ENCODE measurements at regions not wholly inside any gene's neighbourhood (a gene's known extent, or its start where the extent isn't known, plus 50 kb on each side); places are given as distances from the start of the nearest gene placed in this dataset.

- Histone ChIP-seq H3K4me1 (peaks cover 0 to 12% (median 0%) of the 10 kb centered on the region in 4 donors), H3K9me3 (no peaks in the 10 kb centered on the region), H3K27ac (no peak overlapping the region), H3K4me3 (no peak overlapping the region), H3K36me3 (no peaks in the 10 kb centered on the region), H3K27me3 (no peaks in the 10 kb centered on the region)
- intact Hi-C loops (cut with DNase I; ENCODE audit: low total_unique reads): no loop called here
- TF ChIP-seq, protein P1, sequence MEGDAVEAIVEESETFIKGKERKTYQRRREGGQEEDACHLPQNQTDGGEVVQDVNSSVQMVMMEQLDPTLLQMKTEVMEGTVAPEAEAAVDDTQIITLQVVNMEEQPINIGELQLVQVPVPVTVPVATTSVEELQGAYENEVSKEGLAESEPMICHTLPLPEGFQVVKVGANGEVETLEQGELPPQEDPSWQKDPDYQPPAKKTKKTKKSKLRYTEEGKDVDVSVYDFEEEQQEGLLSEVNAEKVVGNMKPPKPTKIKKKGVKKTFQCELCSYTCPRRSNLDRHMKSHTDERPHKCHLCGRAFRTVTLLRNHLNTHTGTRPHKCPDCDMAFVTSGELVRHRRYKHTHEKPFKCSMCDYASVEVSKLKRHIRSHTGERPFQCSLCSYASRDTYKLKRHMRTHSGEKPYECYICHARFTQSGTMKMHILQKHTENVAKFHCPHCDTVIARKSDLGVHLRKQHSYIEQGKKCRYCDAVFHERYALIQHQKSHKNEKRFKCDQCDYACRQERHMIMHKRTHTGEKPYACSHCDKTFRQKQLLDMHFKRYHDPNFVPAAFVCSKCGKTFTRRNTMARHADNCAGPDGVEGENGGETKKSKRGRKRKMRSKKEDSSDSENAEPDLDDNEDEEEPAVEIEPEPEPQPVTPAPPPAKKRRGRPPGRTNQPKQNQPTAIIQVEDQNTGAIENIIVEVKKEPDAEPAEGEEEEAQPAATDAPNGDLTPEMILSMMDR (IDR thresholded peaks at IDR 0.05): no peak
- DNase-seq: no peak
These were observed 376.5 kb upstream of the MARCKS start for GRCh38 chr6:113480616-113481015.

- H3K4me1 ChIP-seq: peaks cover 0 to 12% (median 0%) of the 10 kb centered on the region in 4 donors
- intact Hi-C loops (cut with DNase I; ENCODE audit: low total_unique reads): no loop called here
- H3K36me3 ChIP-seq: no peaks in the 10 kb centered on the region
- H3K27ac ChIP-seq: no peak overlapping the region
- no peak overlapping the region for H3K4me3 ChIP-seq
- H3K27me3 ChIP-seq: no peaks in the 10 kb centered on the region
- TF ChIP-seq, protein P1 (IDR thresholded peaks at IDR 0.05): no peak
- H3K9me3 ChIP-seq: no peaks in the 10 kb centered on the region
- no peak for DNase-seq
These were observed 375.7 kb upstream of the MARCKS start for GRCh38 chr6:113481458-113481857.

DNA sequence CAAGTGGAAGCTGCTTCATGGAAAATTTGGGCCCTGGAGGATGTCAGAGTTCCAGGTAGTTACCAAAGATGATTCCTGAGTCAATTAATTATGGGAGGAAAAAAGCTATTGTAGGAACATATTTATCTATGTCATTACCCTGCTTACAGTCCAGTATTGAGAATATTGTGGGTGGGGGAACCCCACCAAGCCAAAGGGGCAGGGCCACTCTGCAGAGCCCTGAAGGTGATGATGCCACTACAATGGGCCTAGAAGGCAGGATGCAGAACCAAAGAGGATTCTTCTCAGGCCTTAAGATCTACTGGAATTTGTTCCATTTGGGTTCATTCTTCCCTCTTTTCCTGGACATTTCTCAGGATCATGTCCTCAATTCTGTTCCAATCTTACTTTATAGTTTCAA lies 375.2 kb upstream of the MARCKS start:
- no peak overlapping the region for H3K27ac ChIP-seq
- TF ChIP-seq, protein P1 (IDR thresholded peaks at IDR 0.05): no peak
- H3K4me1 ChIP-seq: peaks cover 0 to 8% (median 0%) of the 10 kb centered on the region in 4 donors
- intact Hi-C loops (cut with DNase I; ENCODE audit: low total_unique reads): no loop called here
- no peaks in the 10 kb centered on the region for H3K9me3 ChIP-seq
- H3K4me3 ChIP-seq: no peak overlapping the region
- H3K27me3 ChIP-seq: no peaks in the 10 kb centered on the region
- H3K36me3 ChIP-seq: no peaks in the 10 kb centered on the region
- no peak for DNase-seq

DNA sequence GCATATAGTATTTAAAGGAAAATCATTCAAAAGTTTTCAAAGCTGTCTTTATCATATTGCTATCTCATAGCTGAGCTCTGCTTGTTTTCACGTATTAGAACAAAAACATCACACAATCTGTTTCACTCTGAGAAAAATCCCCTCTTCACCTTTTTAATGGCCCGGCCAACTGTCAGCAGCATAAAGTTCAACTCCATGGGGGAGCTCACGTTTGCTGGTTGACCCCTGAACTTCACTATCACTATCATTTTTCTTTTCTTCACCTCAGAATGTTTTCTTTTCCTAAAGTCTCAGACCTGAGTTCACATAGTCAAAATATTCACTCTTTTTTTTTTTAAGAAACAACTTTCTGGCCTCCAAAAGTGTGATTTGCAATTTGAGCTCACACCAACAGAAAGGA lies 374.4 kb upstream of the MARCKS start:
- intact Hi-C loops (cut with DNase I; ENCODE audit: low total_unique reads): no loop called here

DNA sequence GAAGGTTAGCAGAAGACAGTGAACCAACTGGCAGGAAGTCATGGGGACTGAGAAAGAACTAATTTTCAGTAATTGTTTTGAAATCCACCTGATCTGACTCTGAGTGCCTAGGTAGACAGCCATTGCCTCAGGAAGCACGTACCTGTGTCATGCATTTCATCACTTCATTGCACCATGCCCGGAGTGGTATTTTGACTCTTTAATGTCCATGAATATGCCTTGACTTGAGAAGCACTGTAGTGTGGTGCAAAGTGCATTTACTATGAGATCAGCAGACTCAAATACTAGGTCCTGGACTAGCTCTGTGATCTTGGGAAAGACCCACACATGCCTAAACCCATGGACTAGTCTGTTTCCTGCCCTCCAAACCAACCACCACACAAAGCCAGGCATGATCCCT lies 370.9 kb upstream of the MARCKS start:
- TF ChIP-seq, protein P1 (IDR thresholded peaks at IDR 0.05): no peak
- Histone ChIP-seq H3K27me3 (no peaks in the 10 kb centered on the region), H3K27ac (no peak overlapping the region), H3K4me3 (no peak overlapping the region), H3K4me1 (no peaks in the 10 kb centered on the region), H3K36me3 (no peaks in the 10 kb centered on the region), H3K9me3 (no peaks in the 10 kb centered on the region)
- DNase-seq: no peak
- intact Hi-C loops (cut with DNase I; ENCODE audit: low total_unique reads): no loop called here

More for the DNA sequence above, 374.4 kb upstream of the MARCKS start:
- Histone ChIP-seq H3K36me3 (no peaks in the 10 kb centered on the region), H3K27me3 (no peaks in the 10 kb centered on the region), H3K9me3 (no peaks in the 10 kb centered on the region), H3K4me1 (no peaks in the 10 kb centered on the region), H3K27ac (no peak overlapping the region), H3K4me3 (no peak overlapping the region)
- TF ChIP-seq, protein P1 (IDR thresholded peaks at IDR 0.05): no peak
- no peak for DNase-seq

DNA sequence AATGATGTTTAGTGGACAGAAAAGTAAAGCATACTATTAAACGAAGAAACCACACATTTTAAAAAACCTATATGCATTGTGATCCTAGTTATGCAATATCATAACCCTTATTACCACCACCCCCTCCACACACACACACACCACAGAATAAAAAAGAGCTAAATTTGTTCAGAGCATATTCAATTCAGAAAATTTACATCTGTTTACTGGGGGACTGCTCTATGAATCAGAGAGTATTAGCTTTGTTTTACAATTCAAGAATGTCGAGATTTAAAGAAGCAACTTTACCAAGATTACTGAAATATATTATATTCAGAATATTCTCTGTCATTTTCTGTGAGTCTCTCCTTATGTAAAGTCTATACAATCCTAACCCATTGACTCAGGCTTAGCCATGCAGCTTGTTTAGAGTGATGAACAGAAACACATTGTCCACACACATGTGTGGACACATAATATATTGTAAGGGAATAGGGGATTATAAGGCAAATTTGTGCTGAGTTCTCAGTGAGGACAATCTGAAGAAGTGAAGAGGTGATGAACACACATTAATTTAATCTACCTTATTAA lies 369.6 kb upstream of the MARCKS start:
- H3K9me3 ChIP-seq: no peaks in the 10 kb centered on the region
- no peaks in the 10 kb centered on the region for H3K4me1 ChIP-seq
- no peak overlapping the region for H3K4me3 ChIP-seq
- TF ChIP-seq, protein P1 (IDR thresholded peaks at IDR 0.05): no peak
- H3K36me3 ChIP-seq: no peaks in the 10 kb centered on the region
- intact Hi-C loops (cut with DNase I; ENCODE audit: low total_unique reads): no loop called here
- no peak overlapping the region for H3K27ac ChIP-seq
- no peak for DNase-seq
- no peaks in the 10 kb centered on the region for H3K27me3 ChIP-seq

All from tibial artery (tissue), 4 donors.